HEK293 (cell line): ENCODE measurements at regions not wholly inside any gene's neighbourhood (a gene's known extent, or its start where the extent isn't known, plus 50 kb on each side); places are given as distances from the start of the nearest gene placed in this dataset.
A peak's percentile ranks its signal among the peaks of the same experiment; 100 is the strongest.

Source experiments
- HOXC10 ChIP-seq: sonication (generic); formaldehyde crosslinking; IDR thresholded peaks from 2 replicates; pipeline ENCODE4 v1.8.1; 2023; ENCODE audit warnings: mild to moderate bottlenecking, missing genetic modification reagents
- SP2 ChIP-seq: fragments of 450-650 bp; formaldehyde crosslinking; IDR thresholded peaks from 2 replicates; pipeline ENCODE4 v1.5.1; 2016; ENCODE audit warnings: missing biosample characterization, missing genetic modification characterization
- ZBTB48 ChIP-seq: fragments of 450-650 bp; formaldehyde crosslinking; IDR thresholded peaks from 2 replicates; pipeline ENCODE4 v1.5.1; 2016; ENCODE audit warnings: missing biosample characterization, missing genetic modification characterization
- ZNF157 ChIP-seq: fragments of 450-650 bp; formaldehyde crosslinking; IDR thresholded peaks from 2 replicates; pipeline ENCODE4 v1.5.1; 2016; ENCODE audit warnings: missing biosample characterization, missing genetic modification characterization
- ZNF501 ChIP-seq: fragments of 450-650 bp; formaldehyde crosslinking; IDR thresholded peaks from 2 replicates; pipeline ENCODE4 v1.5.1; 2016; ENCODE audit warnings: missing biosample characterization, missing genetic modification characterization
- ZNF549 ChIP-seq: fragments of 450-650 bp; IDR thresholded peaks from 2 replicates; pipeline ENCODE4 v1.5.1; 2018; ENCODE audit warnings: missing biosample characterization, missing genetic modification characterization, mild to moderate bottlenecking, inconsistent platforms, moderate library complexity
- ZNF585B ChIP-seq: fragments of 450-650 bp; formaldehyde crosslinking; IDR thresholded peaks from 2 replicates; pipeline ENCODE4 v1.5.1; 2016; ENCODE audit warnings: missing biosample characterization, missing genetic modification characterization
- ZNF654 ChIP-seq: fragments of 450-650 bp; formaldehyde crosslinking; IDR thresholded peaks from 2 replicates; pipeline ENCODE4 v1.5.1; 2016; ENCODE audit warnings: low read depth, missing biosample characterization, missing genetic modification characterization
- ZNF677 ChIP-seq: fragments of 450-650 bp; IDR thresholded peaks from 2 replicates; pipeline ENCODE4 v1.5.0; 2018; ENCODE audit warnings: missing biosample characterization, mild to moderate bottlenecking, missing genetic modification characterization, moderate library complexity
- ZSCAN23 ChIP-seq: fragments of 450-650 bp; formaldehyde crosslinking; IDR thresholded peaks from 2 replicates; pipeline ENCODE4 v1.5.1; 2016; ENCODE audit warnings: missing biosample characterization, missing genetic modification characterization
- TF ChIP-seq, protein P1 (sequence below): fragments of 450-650 bp; formaldehyde crosslinking; IDR thresholded peaks from 2 replicates; pipeline ENCODE4 v1.5.1; 2017; ENCODE audit warnings: missing biosample characterization, mild to moderate bottlenecking, missing genetic modification characterization, moderate library complexity
- TF ChIP-seq, protein P2 (sequence below): fragments of 450-650 bp; formaldehyde crosslinking; IDR thresholded peaks from 2 replicates; pipeline ENCODE4 v1.5.1; 2016; ENCODE audit warnings: missing biosample characterization, missing genetic modification characterization
- TF ChIP-seq, protein P3 (sequence below): fragments of 450-650 bp; formaldehyde crosslinking; IDR thresholded peaks from 2 replicates; pipeline ENCODE4 v1.5.1; 2016; ENCODE audit warnings: missing biosample characterization, missing genetic modification characterization
- TF ChIP-seq, protein P4 (sequence below): fragments of 450-650 bp; formaldehyde crosslinking; IDR thresholded peaks from 2 replicates; pipeline ENCODE4 v1.5.1; 2016; ENCODE audit warnings: missing biosample characterization, missing genetic modification characterization
- TF ChIP-seq, protein P5 (sequence below): fragments of 450-650 bp; formaldehyde crosslinking; IDR thresholded peaks from 2 replicates; pipeline ENCODE4 v1.5.1; 2016; ENCODE audit warnings: missing biosample characterization, missing genetic modification characterization, borderline replicate concordance
- TF ChIP-seq, protein P6 (sequence below): fragments of 450-650 bp; formaldehyde crosslinking; IDR thresholded peaks from 2 replicates; pipeline ENCODE4 v1.5.0; 2017; ENCODE audit warnings: missing biosample characterization, missing genetic modification characterization, borderline replicate concordance

DNA sequence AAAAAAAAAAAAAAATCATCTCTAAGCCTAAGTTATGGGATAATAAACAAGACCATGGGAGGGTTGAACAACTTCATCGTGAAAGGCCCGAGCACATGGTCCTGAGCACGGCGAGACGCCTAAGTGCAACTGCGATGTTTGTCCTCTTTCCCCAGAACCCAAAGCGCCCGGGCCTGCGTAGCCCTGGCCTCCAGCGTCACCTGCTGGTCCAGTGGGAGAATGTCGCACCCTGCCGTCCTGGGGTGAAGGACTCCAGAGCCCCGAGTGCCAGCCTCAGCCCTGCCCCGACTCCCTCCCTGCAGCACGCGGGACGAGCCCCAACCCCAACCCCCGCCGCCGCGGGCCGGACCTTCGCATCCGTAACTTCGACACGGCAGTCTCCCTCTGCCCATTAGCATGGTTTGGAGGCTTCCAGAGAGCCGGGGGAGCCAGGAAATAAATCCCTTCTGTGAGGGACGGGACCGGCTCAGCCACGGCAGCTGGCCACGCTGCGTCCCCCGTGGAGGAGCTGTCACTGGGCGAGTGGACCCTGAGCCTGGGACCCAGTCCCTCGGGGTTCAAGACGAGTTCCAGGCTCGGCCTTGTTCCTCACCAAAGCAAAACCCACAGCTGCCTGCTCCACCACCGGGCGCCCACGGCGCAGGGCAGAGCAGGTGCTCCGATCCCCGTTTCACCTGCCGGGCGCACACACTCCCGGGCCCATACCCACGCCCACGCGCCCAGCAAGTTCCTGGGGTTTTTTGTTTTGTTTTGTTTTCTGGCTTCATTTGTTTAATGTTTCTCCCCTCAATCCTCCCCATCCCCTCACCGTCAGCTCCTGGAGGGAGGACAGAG lies 132.5 kb upstream of the HAND1 start (continued):
- TF ChIP-seq, protein P1, sequence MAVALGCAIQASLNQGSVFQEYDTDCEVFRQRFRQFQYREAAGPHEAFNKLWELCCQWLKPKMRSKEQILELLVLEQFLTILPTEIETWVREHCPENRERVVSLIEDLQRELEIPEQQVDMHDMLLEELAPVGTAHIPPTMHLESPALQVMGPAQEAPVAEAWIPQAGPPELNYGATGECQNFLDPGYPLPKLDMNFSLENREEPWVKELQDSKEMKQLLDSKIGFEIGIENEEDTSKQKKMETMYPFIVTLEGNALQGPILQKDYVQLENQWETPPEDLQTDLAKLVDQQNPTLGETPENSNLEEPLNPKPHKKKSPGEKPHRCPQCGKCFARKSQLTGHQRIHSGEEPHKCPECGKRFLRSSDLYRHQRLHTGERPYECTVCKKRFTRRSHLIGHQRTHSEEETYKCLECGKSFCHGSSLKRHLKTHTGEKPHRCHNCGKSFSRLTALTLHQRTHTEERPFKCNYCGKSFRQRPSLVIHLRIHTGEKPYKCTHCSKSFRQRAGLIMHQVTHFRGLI (tag by site-specific recombination), result no peak
- TF ChIP-seq ZBTB48 (tag by site-specific recombination) (peak; percentile 77; the same call in 1 of the 2 replicates), SP2 (tag by site-specific recombination) (no peak), HOXC10 (CRISPR knock-in tag) (no peak), ZNF654 (tag by site-specific recombination) (peak; percentile 97), ZNF549 (tag by site-specific recombination) (no peak), ZNF677 (tag by site-specific recombination) (no peak), ZNF157 (no peak), ZNF501 (tag by site-specific recombination) (peak; percentile 42; the same call in 1 of the 2 replicates), ZNF585B (tag by site-specific recombination) (no peak), ZSCAN23 (tag by site-specific recombination) (no peak)
- TF ChIP-seq, protein P2, sequence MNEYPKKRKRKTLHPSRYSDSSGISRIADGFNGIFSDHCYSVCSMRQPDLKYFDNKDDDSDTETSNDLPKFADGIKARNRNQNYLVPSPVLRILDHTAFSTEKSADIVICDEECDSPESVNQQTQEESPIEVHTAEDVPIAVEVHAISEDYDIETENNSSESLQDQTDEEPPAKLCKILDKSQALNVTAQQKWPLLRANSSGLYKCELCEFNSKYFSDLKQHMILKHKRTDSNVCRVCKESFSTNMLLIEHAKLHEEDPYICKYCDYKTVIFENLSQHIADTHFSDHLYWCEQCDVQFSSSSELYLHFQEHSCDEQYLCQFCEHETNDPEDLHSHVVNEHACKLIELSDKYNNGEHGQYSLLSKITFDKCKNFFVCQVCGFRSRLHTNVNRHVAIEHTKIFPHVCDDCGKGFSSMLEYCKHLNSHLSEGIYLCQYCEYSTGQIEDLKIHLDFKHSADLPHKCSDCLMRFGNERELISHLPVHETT (tag by site-specific recombination), result peak; percentile 25; the same call in 1 of the 2 replicates
- TF ChIP-seq, protein P3, sequence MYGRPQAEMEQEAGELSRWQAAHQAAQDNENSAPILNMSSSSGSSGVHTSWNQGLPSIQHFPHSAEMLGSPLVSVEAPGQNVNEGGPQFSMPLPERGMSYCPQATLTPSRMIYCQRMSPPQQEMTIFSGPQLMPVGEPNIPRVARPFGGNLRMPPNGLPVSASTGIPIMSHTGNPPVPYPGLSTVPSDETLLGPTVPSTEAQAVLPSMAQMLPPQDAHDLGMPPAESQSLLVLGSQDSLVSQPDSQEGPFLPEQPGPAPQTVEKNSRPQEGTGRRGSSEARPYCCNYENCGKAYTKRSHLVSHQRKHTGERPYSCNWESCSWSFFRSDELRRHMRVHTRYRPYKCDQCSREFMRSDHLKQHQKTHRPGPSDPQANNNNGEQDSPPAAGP (tag by site-specific recombination), result peak; percentile 66; the same call in 1 of the 2 replicates
- TF ChIP-seq, protein P4, sequence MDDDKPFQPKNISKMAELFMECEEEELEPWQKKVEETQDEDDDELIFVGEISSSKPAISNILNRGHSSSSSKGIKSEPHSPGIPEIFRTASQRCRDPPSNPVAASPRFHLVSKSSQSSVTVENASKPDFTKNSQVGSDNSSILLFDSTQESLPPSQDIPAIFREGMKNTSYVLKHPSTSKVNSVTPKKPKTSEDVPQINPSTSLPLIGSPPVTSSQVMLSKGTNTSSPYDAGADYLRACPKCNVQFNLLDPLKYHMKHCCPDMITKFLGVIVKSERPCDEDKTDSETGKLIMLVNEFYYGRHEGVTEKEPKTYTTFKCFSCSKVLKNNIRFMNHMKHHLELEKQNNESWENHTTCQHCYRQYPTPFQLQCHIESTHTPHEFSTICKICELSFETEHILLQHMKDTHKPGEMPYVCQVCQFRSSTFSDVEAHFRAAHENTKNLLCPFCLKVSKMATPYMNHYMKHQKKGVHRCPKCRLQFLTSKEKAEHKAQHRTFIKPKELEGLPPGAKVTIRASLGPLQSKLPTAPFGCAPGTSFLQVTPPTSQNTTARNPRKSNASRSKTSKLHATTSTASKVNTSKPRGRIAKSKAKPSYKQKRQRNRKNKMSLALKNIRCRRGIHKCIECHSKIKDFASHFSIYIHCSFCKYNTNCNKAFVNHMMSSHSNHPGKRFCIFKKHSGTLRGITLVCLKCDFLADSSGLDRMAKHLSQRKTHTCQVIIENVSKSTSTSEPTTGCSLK (tag by site-specific recombination), result no peak
- TF ChIP-seq, protein P5, sequence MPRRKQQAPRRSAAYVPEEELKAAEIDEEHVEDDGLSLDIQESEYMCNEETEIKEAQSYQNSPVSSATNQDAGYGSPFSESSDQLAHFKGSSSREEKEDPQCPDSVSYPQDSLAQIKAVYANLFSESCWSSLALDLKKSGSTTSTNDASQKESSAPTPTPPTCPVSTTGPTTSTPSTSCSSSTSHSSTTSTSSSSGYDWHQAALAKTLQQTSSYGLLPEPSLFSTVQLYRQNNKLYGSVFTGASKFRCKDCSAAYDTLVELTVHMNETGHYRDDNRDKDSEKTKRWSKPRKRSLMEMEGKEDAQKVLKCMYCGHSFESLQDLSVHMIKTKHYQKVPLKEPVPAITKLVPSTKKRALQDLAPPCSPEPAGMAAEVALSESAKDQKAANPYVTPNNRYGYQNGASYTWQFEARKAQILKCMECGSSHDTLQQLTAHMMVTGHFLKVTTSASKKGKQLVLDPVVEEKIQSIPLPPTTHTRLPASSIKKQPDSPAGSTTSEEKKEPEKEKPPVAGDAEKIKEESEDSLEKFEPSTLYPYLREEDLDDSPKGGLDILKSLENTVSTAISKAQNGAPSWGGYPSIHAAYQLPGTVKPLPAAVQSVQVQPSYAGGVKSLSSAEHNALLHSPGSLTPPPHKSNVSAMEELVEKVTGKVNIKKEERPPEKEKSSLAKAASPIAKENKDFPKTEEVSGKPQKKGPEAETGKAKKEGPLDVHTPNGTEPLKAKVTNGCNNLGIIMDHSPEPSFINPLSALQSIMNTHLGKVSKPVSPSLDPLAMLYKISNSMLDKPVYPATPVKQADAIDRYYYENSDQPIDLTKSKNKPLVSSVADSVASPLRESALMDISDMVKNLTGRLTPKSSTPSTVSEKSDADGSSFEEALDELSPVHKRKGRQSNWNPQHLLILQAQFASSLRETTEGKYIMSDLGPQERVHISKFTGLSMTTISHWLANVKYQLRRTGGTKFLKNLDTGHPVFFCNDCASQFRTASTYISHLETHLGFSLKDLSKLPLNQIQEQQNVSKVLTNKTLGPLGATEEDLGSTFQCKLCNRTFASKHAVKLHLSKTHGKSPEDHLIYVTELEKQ (tag by site-specific recombination), result no peak
- TF ChIP-seq, protein P6, sequence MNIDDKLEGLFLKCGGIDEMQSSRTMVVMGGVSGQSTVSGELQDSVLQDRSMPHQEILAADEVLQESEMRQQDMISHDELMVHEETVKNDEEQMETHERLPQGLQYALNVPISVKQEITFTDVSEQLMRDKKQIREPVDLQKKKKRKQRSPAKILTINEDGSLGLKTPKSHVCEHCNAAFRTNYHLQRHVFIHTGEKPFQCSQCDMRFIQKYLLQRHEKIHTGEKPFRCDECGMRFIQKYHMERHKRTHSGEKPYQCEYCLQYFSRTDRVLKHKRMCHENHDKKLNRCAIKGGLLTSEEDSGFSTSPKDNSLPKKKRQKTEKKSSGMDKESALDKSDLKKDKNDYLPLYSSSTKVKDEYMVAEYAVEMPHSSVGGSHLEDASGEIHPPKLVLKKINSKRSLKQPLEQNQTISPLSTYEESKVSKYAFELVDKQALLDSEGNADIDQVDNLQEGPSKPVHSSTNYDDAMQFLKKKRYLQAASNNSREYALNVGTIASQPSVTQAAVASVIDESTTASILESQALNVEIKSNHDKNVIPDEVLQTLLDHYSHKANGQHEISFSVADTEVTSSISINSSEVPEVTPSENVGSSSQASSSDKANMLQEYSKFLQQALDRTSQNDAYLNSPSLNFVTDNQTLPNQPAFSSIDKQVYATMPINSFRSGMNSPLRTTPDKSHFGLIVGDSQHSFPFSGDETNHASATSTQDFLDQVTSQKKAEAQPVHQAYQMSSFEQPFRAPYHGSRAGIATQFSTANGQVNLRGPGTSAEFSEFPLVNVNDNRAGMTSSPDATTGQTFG, result no peak
